ENCODE measurements at regions not wholly inside any gene's neighbourhood (a gene's known extent, or its start where the extent isn't known, plus 50 kb on each side); places are given as distances from the start of the nearest gene placed in this dataset.
"Not testable (repeated sequence)": the region's sequence is repeated elsewhere in the genome, so short reads cannot be mapped to it uniquely, and the experiment has no call there.

- no peak for TF ChIP-seq ZNF425 (CRISPR knock-in tag; conservative IDR thresholded peaks at IDR 0.05)
- TF ChIP-seq ZNF396 (CRISPR knock-in tag; IDR thresholded peaks at IDR 0.05; ENCODE audit: borderline replicate concordance), result no peak
Measured at GRCh38 chr7:91571601-91572000, 307.4 kb downstream of the FZD1 start (continued).

- Mint-ChIP-seq H3K36me3 (no peaks in the 10 kb centered on the region), H3K9me3 (peaks cover 9% of the 10 kb centered on the region), H3K4me1 (peaks cover 13% of the 10 kb centered on the region), H3K27me3 (ENCODE audit: low read depth) (no peaks in the 10 kb centered on the region), H3K27ac (no peak overlapping the region), H3K4me3 (no peak overlapping the region)
- ATAC-seq (no peak), DNase-seq (ENCODE audit: low spot score) (no peak)
- no peak for TF ChIP-seq HMGA2 (CRISPR knock-in tag; IDR thresholded peaks at IDR 0.05)
- no peak for TF ChIP-seq NFYB (CRISPR knock-in tag; conservative IDR thresholded peaks at IDR 0.05; ENCODE audit: low read depth)
- TF ChIP-seq IRF2 (CRISPR knock-in tag; IDR thresholded peaks at IDR 0.05; ENCODE audit: borderline replicate concordance, low read depth), result no peak
- TF ChIP-seq ZNF317 (CRISPR knock-in tag; IDR thresholded peaks at IDR 0.05; ENCODE audit: borderline replicate concordance, low read depth), result no peak
- no peak for TF ChIP-seq TEAD4 (CRISPR knock-in tag; IDR thresholded peaks at IDR 0.05)
- no peak for TF ChIP-seq MYBL2 (CRISPR knock-in tag; IDR thresholded peaks at IDR 0.05)
- no peak for TF ChIP-seq ELF4 (CRISPR knock-in tag; IDR thresholded peaks at IDR 0.05; ENCODE audit: low read depth)
- no peak for TF ChIP-seq GRHL2 (CRISPR knock-in tag; IDR thresholded peaks at IDR 0.05; ENCODE audit: insufficient replicate concordance, severe bottlenecking)
- TF ChIP-seq CREB1 (CRISPR knock-in tag; IDR thresholded peaks at IDR 0.05), result no peak
- no peak for TF ChIP-seq ERG (CRISPR knock-in tag; IDR thresholded peaks at IDR 0.05)
- TF ChIP-seq ZBTB21 (CRISPR knock-in tag; IDR thresholded peaks at IDR 0.05; ENCODE audit: borderline replicate concordance), result no peak
- no peak for TF ChIP-seq ZNF232 (CRISPR knock-in tag; IDR thresholded peaks at IDR 0.05)
- TF ChIP-seq ZNF281 (CRISPR knock-in tag; IDR thresholded peaks at IDR 0.05), result no peak
- TF ChIP-seq ARID4B (CRISPR knock-in tag; IDR thresholded peaks at IDR 0.05; ENCODE audit: borderline replicate concordance), result no peak
- no peak for TF ChIP-seq SMAD4 (CRISPR knock-in tag; IDR thresholded peaks at IDR 0.05)
- POLR2A ChIA-PET, result no interaction called here
- CTCF ChIA-PET, result no interaction called here
Measured at GRCh38 chr7:91573405-91573804, 307.1 kb downstream of the MTERF1 start.

- ATAC-seq; DNase-seq (ENCODE audit: low spot score); H3K27ac Mint-ChIP-seq; CTCF ChIA-PET; POLR2A ChIA-PET; H3K27me3 Mint-ChIP-seq (ENCODE audit: low read depth); H3K4me3 Mint-ChIP-seq; H3K9me3 Mint-ChIP-seq; H3K36me3 Mint-ChIP-seq: not testable (repeated sequence)
- peaks cover 10% of the 10 kb centered on the region for H3K4me1 Mint-ChIP-seq
Measured at GRCh38 chr7:91576459-91576858, 304.0 kb downstream of the MTERF1 start.
